Psoas muscle (tissue), 7 donors: ENCODE measurements at regions not wholly inside any gene's neighbourhood (a gene's known extent, or its start where the extent isn't known, plus 50 kb on each side); places are given as distances from the start of the nearest gene placed in this dataset.

Experiments used
- ATAC-seq, 4 donors: fragments of 200-7000 bp; cut with Tn5 transposase; one replicate each; pipeline ENCODE4 v1.9.1; 2020; ENCODE audit warnings: moderate library complexity in 3 of 4, mild to moderate bottlenecking in 2 of 4
- DNase-seq, 2 donors: peaks; one replicate each; pipeline ENCODE4 v3.0.0-alpha.2; 2020
- H3K27ac ChIP-seq: fragments of 200-600 bp; one replicate; pipeline ENCODE4 v1.8.0; 2022
- H3K27me3 ChIP-seq, 3 donors: fragments of 200-600 bp in 1 of 3; one replicate each; pipeline versions ENCODE4 v1.6.1 to v1.8.0; 2013 to 2022; ENCODE audit warnings: low read length in 2 of 3, mild to moderate bottlenecking in 2 of 3, moderate library complexity in 1 of 3; ENCODE audit not compliant: insufficient read depth in 3 of 3
- H3K36me3 ChIP-seq, 2 donors: fragments of 200-600 bp in 1 of 2; one replicate each; pipeline versions ENCODE4 v1.6.1 to v1.8.0; 2013 to 2022; ENCODE audit warnings: low read depth in 1 of 2, mild to moderate bottlenecking in 1 of 2, moderate library complexity in 1 of 2; ENCODE audit not compliant: insufficient read depth in 1 of 2
- H3K4me1 ChIP-seq: fragments of 200-600 bp; one replicate; pipeline ENCODE4 v1.8.0; 2022
- H3K4me3 ChIP-seq: fragments of 200-600 bp; one replicate; pipeline ENCODE4 v1.8.0; 2022; ENCODE audit warnings: mild to moderate bottlenecking
- H3K9me3 ChIP-seq: fragments of 200-600 bp; one replicate; pipeline ENCODE4 v1.8.0; 2022
- WGBS, 3 donors: extraction: QIAGEN DNeasy Blood & Tissue Kit; methylation state at CpG; one replicate each; pipeline versions ENCODE4 v1.1.6 to v1.1.7; 2013; 5-methylcytosine and 5-hydroxymethylcytosine counted together
- intact Hi-C, 2 donors: fragments of 100-400 bp; cut with DNase I; formaldehyde crosslinking; loops; one replicate each; pipeline versions ENCODE4 v1.11.0 to v1.14.2; 2022
- TF ChIP-seq, protein P1 (sequence below): fragments of 200-600 bp; IDR thresholded peaks from one replicate; pipeline ENCODE4 v1.8.0; 2022; ENCODE audit warnings: antibody characterized with exemption
- donor health status: healthy with polysubstance abuse.
- donor health status: DM: no; HTN: no; CAD: no; lungs with moderate emphysema.
- donor health status: Bipolar disorder and iron deficiency.
- donor health status: healthy.
- donor health status: DM: yes; HTN: yes; CAD: no.
- donor health status: DM: no; HTN: no; CAD: no.
- donor health status: DM: yes; HTN: yes; CAD: no.

DNA sequence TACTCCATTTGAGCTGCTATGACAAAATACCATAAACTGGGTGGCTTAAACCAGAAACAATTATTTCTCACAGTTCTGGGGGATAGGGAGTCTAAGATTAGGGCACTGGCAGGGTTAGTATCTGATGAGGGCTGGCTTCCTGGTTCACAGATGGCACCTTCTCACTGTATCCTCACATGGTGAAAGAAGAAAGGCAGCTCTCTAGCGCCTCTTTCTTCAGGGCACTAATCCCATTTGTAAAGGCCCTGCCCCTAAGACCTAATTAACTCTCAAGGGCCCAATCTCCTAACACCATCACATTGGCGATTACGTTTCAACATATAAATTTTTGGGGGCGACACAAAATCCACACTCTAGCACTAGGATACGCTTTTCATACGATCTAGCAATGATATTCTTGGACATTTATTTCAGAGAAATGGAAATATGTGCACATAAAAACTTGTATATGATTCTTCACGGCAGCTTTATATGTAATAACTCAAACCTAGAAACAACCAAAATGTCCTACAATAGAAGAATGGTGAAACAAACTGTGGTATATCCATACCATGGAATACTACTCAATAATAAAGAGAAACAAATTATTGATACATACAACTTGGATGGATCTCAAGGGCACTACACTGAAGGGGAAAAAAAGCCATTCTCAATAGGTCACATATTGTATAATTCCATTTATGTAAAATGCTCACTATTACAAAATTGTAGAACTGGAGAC, 111.0 kb downstream of the BCL2L11 start:
- no peak for ATAC-seq
- TF ChIP-seq, protein P1, sequence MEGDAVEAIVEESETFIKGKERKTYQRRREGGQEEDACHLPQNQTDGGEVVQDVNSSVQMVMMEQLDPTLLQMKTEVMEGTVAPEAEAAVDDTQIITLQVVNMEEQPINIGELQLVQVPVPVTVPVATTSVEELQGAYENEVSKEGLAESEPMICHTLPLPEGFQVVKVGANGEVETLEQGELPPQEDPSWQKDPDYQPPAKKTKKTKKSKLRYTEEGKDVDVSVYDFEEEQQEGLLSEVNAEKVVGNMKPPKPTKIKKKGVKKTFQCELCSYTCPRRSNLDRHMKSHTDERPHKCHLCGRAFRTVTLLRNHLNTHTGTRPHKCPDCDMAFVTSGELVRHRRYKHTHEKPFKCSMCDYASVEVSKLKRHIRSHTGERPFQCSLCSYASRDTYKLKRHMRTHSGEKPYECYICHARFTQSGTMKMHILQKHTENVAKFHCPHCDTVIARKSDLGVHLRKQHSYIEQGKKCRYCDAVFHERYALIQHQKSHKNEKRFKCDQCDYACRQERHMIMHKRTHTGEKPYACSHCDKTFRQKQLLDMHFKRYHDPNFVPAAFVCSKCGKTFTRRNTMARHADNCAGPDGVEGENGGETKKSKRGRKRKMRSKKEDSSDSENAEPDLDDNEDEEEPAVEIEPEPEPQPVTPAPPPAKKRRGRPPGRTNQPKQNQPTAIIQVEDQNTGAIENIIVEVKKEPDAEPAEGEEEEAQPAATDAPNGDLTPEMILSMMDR: no peak
- H3K36me3 ChIP-seq: no peaks in the 10 kb centered on the region
- H3K4me1 ChIP-seq: no peaks in the 10 kb centered on the region
- H3K9me3 ChIP-seq: peaks cover 12% of the 10 kb centered on the region
- intact Hi-C loops: no loop called here
- WGBS, 3 donors: 82 to 93% (median 92%) methylated on average over 7 of the region's 7 CpGs
- H3K4me3 ChIP-seq: no peak overlapping the region
- no peak overlapping the region for H3K27ac ChIP-seq
- DNase-seq: no peak
- H3K27me3 ChIP-seq: no peaks in the 10 kb centered on the region

DNA sequence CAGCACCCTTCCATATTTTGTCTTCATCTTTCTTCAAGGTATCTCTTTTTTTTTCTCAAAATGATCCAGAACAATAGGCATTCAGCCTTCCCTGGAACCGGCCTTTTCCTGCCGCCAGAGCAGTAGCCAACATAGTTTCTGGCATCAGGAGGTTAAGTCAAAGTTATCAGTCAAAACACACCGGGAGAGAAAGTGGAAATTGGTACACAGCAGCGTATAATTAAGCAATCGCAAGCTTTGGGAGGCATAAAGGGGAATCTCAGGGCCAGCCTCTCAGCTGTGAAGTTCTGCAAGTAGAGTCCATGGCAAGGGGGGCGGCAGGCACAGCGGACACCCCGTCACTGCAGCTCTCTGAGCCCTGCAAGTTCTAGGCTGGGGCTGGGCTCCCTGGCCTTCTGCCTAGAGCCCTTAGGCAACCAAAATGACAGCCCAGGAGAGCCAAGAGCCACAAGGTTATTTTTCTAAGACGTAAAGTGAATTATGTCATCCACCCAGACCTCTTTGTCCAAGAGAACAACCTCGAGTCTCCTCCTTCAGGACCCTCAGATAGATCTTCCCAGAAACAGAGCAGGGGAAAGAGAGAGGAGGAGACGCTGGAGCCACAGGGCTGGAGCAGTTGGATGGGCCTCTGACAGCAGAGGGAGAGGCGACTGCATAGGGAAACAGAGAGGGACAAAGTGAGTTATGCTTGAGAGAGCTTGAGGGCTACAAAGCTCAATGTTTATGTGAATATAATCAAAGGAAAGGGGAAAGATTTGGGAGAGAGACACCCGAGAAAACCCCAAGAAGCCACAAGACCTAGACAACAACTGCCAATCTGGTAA, 114.7 kb downstream of the BCL2L11 start:
- H3K9me3 ChIP-seq: peaks cover 5% of the 10 kb centered on the region
- no peak overlapping the region for H3K27ac ChIP-seq
- H3K36me3 ChIP-seq: no peaks in the 10 kb centered on the region
- intact Hi-C loops: no loop called here
- ATAC-seq: no peak
- no peak for DNase-seq
- TF ChIP-seq, protein P1: no peak
- 74 to 81% (median 75%) methylated on average over 13 of the region's 13 CpGs for WGBS, 3 donors
- H3K27me3 ChIP-seq: no peaks in the 10 kb centered on the region
- H3K4me3 ChIP-seq: no peak overlapping the region
- no peaks in the 10 kb centered on the region for H3K4me1 ChIP-seq

DNA sequence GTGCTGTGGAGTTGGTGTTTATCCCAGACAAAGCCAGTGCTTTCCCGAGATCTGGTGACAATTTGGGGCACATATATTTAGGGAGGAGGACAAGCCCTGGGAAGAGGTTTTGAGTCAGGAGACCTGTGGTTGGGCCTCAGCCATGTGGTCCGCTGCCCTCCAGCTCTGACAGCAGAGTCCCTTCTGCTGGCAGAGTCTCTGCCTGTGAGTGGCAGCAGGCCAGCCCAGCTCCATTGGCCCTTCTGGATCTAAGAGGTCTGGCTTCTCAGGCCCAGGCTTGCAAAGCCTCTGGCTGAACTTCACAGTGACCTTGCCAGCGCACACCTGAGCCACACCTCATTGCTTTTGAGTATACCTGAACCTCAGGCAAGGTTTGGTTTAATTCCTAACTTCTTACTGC, 115.3 kb downstream of the BCL2L11 start:
- intact Hi-C loops: no loop called here
- H3K27ac ChIP-seq: no peak overlapping the region

DNA sequence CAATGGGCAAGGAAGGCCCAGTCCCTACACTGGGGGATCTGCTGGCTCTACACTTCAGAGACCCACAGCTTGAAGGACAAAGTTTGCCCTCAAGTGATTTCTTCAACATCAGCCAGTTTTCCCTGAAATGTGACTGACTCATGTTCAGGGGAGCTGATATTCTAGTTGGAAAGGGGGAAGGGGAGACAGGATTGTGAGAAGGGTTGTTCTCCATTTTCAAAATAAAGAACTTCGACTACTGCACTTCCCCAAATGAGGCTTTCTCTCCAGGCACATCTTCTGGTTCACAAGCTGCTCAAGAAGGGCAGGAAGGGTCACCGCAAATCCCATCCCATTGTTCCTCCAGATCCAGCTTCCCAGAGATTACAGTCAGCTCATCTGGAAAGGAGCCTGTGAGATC, 117.6 kb downstream of the BCL2L11 start:
- H3K4me3 ChIP-seq: no peak overlapping the region
- 93 to 98% (median 95%) methylated on average over 2 of the region's 2 CpGs for WGBS, 3 donors

More for the DNA sequence above, 115.3 kb downstream of the BCL2L11 start:
- peak in 1 of 2 donors; percentile 30 for DNase-seq
- Histone ChIP-seq H3K36me3 (no peaks in the 10 kb centered on the region), H3K4me3 (no peak overlapping the region), H3K4me1 (no peaks in the 10 kb centered on the region), H3K27me3 (no peaks in the 10 kb centered on the region), H3K9me3 (no peaks in the 10 kb centered on the region)
- WGBS, 3 donors: 33 to 53% (median 34%) methylated on average over 3 of the region's 3 CpGs
- ATAC-seq: peak; percentile 47 to 65 (median 54)
- TF ChIP-seq, protein P1: no peak

More for the DNA sequence above, 117.6 kb downstream of the BCL2L11 start:
- ATAC-seq (no peak), DNase-seq (no peak)
- Histone ChIP-seq H3K27me3 (no peaks in the 10 kb centered on the region), H3K27ac (no peak overlapping the region), H3K4me1 (no peaks in the 10 kb centered on the region), H3K9me3 (no peaks in the 10 kb centered on the region), H3K36me3 (no peaks in the 10 kb centered on the region)
- intact Hi-C loops: no loop called here
- TF ChIP-seq, protein P1: no peak
